C4-2B (cell line): ENCODE measurements at regions not wholly inside any gene's neighbourhood (a gene's known extent, or its start where the extent isn't known, plus 50 kb on each side); places are given as distances from the start of the nearest gene placed in this dataset.
A peak's percentile ranks its signal among the peaks of the same experiment; 100 is the strongest.

Source experiments
- H3K27ac ChIP-seq: fragments of 450-650 bp; 2 replicates; pipeline ENCODE4 v1.5.1; 2017
- ZFX ChIP-seq: fragments of 450-650 bp; IDR thresholded peaks from 2 replicates; pipeline ENCODE4 v1.6.1; 2017
- TF ChIP-seq, protein P1 (sequence below): fragments of 450-650 bp; conservative IDR thresholded peaks from 2 replicates; pipeline ENCODE4 v1.5.1; 2017; ENCODE audit warnings: mild to moderate bottlenecking

DNA sequence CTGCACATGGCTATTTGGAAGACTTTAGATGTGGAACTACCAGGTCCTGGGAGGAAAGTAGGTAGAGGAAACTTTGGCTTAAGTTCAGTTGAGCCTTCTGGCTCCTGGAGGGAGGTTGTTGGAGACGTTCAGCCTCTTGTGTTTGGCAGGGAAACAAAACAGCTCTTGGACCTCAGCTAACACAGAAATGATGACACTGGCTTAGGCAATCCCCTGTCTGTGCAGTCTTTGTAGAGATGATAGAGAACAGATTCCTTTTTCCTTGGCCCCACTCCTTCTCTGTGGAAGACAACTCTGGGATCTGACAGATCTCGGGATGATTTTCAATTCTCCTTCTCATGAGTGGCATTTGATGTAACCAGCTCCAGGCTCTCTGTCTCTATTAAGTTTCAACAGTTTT, 428.5 kb downstream of the TMEM135 start:
- TF ChIP-seq ZFX, result no peak
- TF ChIP-seq, protein P1, sequence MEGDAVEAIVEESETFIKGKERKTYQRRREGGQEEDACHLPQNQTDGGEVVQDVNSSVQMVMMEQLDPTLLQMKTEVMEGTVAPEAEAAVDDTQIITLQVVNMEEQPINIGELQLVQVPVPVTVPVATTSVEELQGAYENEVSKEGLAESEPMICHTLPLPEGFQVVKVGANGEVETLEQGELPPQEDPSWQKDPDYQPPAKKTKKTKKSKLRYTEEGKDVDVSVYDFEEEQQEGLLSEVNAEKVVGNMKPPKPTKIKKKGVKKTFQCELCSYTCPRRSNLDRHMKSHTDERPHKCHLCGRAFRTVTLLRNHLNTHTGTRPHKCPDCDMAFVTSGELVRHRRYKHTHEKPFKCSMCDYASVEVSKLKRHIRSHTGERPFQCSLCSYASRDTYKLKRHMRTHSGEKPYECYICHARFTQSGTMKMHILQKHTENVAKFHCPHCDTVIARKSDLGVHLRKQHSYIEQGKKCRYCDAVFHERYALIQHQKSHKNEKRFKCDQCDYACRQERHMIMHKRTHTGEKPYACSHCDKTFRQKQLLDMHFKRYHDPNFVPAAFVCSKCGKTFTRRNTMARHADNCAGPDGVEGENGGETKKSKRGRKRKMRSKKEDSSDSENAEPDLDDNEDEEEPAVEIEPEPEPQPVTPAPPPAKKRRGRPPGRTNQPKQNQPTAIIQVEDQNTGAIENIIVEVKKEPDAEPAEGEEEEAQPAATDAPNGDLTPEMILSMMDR, result no peak
- H3K27ac ChIP-seq, result no peak overlapping the region

DNA sequence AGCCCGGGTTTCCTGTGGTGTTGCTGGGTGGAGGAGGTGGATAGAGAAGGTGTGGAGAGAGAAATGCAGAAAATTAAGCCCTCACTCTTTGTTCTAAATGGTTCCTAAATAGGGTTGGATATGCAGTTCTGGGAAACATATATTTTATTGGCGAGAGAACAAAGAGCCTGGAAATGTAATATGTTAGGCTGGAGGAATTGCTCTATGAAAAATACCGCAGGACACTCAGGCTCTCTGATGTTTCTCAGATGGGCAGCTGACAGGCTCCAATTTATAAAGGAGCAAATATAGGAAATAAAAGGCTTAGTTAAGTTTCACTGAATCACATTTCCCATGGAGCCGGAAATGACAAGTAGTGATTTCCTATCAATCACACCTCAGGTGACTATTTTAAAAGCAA, 428.0 kb downstream of the TMEM135 start:
- TF ChIP-seq, protein P1, result no peak
- no peak for TF ChIP-seq ZFX
- no peak overlapping the region for H3K27ac ChIP-seq

DNA sequence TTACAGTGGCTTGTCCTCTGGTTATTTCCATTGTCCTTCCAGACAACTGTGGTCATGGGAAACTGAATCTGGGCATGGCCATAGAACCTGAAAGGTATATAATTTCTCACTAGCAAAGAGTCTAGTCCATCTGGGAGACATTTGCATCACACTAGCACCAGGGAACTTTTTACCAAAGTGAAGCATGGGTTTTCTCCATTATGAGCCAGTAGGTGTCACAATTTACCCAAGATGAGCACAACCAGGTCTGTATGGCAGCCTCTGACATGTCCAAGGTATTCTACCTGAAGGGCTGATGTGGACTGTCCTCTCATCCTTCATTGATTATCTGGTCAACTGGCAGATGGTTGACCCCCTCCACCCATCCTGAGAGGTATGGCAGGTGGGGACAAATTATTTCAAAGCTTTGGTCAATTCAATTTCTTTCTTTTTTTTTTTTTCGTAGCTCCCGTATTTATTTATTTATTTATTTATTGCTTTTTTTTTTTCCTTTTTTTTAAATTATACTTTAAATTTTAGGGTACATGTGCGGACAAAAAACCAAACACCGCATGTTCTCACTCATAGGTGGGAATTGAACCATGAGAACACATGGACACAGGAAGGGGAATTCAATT, 425.9 kb downstream of the TMEM135 start:
- TF ChIP-seq, protein P1, result peak; percentile 55
- no peak for TF ChIP-seq ZFX
- no peak overlapping the region for H3K27ac ChIP-seq

DNA sequence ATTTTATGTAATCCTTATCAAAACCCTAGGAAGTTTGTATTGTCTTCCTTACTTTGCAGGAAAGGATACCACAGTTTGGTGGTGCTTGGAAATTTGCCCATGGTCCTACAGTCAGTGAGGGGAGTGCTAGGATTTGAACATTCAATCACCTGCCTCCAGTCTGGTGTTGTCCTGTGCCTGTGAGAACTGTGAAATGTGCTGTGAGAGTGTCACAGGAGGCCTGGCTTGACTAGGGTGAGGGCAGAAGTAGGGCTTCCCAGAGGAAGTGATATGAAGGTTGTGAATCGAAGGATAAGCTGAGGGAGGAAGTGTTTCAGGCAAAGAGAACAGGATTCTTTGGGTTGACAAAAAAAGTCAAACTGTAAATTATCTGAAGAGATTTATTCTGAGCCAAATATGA, 424.4 kb downstream of the TMEM135 start:
- H3K27ac ChIP-seq, result no peak overlapping the region
- TF ChIP-seq, protein P1, result no peak
- TF ChIP-seq ZFX, result no peak

DNA sequence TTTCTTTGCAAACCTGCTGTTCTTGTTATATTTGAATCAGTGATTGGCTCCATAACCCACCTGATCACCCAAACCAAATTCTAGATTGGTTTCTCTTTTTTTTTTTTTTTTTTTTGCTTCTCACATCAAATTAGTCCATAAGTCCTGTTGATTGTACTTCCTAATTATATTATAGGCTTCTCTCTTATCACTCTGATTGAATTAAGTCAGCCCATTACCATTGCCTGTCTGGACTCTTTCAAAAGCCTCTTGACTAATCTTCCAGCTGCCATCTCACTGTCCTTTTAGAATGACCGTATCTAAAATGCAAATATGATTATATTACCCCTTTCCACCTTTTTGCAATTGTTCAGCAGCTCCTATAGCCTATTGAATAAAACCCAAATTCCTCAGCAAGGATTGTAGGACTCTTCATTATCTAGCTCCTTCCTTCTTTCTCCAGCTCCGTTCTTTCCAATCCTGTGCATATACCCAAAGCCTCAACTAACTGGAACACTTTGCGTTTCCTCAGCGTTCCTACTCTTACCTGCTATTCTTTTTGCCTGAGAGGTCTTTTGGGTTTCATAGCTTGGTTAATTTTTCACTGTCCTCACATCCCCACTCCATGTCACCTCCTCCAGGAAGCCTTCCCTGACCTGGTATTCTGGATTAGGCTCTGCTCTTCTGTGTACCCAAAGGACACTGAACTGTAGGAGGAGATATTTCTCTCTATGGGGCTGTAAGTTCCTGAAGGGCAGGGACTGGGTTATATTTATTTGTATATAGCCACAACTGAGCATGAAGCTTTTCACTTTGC, 423.3 kb downstream of the TMEM135 start:
- H3K27ac ChIP-seq, result no peak overlapping the region
- no peak for TF ChIP-seq ZFX
- TF ChIP-seq, protein P1, result no peak

GRCh38 chr11:87460279-87460678, 422.5 kb downstream of the TMEM135 start:
- no peak overlapping the region for H3K27ac ChIP-seq
- TF ChIP-seq, protein P1, result no peak
- TF ChIP-seq ZFX, result no peak

DNA sequence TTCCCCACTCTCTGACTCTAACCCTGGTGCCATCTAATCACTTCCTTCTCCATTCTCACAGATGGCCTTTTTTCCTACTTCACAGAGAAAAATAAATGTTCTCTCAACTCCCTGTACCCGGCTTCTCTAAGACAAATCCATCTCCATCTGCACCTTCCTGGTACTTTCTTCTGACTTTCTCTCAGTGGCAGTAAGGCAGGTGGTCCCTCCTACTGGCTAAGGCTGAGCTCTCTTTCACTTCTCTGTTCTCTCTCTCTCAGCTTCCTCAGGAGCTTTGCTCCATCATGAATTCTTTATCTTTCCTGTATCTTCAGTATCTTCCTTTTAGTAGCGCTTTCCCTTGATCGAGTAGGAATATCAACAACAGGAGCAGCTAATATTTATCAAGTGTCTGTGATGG, 421.6 kb downstream of the TMEM135 start:
- TF ChIP-seq ZFX, result no peak
- TF ChIP-seq, protein P1, result no peak
- H3K27ac ChIP-seq, result no peak overlapping the region
